ENCODE measurements at regions not wholly inside any gene's neighbourhood (a gene's known extent, or its start where the extent isn't known, plus 50 kb on each side); places are given as distances from the start of the nearest gene placed in this dataset.

DNA sequence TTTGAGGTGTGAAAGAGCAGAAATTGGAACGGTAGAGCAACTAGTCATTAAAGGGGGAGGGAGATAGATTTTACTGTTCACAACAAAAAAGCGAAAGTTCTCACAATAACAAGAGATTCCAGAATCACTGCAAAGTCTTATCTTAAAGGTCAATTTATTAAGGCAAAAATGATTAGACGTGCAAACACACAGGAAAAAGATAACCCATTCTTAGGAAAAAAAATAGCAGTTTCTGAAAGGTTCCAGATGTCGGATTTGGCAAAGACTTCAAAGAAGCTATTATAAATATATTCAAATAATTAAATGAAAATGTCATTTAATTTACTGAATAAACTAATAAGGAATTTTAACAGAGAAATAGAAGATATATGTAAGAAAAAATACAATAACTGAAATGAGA, 70.8 kb upstream of the GNAI1 start:
- H3K36me3 ChIP-seq, result no peaks in the 10 kb centered on the region
- TF ChIP-seq, protein P1, sequence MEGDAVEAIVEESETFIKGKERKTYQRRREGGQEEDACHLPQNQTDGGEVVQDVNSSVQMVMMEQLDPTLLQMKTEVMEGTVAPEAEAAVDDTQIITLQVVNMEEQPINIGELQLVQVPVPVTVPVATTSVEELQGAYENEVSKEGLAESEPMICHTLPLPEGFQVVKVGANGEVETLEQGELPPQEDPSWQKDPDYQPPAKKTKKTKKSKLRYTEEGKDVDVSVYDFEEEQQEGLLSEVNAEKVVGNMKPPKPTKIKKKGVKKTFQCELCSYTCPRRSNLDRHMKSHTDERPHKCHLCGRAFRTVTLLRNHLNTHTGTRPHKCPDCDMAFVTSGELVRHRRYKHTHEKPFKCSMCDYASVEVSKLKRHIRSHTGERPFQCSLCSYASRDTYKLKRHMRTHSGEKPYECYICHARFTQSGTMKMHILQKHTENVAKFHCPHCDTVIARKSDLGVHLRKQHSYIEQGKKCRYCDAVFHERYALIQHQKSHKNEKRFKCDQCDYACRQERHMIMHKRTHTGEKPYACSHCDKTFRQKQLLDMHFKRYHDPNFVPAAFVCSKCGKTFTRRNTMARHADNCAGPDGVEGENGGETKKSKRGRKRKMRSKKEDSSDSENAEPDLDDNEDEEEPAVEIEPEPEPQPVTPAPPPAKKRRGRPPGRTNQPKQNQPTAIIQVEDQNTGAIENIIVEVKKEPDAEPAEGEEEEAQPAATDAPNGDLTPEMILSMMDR (IDR thresholded peaks at IDR 0.05), result no peak
- TF ChIP-seq POLR2A (IDR thresholded peaks at IDR 0.05), result no peak
- WGBS, result 30% methylated on average over 4 of the region's 4 CpGs
- H3K27me3 ChIP-seq (replicated peaks; ENCODE audit: insufficient read depth), result no peaks in the 10 kb centered on the region
- no peaks in the 10 kb centered on the region for H3K4me1 ChIP-seq (replicated peaks)
- no peak overlapping the region for H3K27ac ChIP-seq
- intact Hi-C loops (cut with DNase I), result loop anchor here (10.0 kb wide), 2 partner anchors 331 to 591 kb away; no protein-coding TSS in a partner anchor
- H3K9me3 ChIP-seq, result no peaks in the 10 kb centered on the region
- DNase-seq (ENCODE audit: low spot score), result no peak
- H3K4me3 ChIP-seq, result no peak overlapping the region

DNA sequence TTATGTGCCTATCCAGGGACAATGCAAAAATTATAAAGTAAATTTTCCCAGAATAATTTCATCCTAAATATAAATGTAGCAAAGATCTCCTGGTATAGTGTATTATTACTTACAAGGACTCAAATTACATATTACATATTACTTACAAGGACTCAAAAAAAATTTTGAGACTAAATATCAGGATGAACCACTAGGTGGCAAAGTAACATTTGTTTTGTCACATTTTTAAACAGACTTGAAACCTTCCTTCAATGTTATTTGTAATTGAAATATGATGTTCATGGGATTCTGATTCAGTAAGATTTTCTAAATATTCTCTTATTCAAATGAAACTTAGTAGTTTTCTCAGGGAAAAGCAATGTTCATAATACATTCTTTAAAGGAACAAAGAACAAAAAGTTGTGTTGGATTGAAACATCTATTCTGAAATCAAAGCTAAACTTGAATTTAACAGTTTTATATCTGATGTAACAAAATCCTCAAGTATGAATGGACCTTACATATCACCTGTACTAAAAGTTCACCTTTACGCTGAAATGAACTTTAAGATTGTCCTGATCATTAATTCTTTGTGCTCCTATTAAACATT, 74.3 kb upstream of the GNAI1 start:
- intact Hi-C loops (cut with DNase I), result loop anchor here (10.0 kb wide), 2 partner anchors 334 to 594 kb away; no protein-coding TSS in a partner anchor
- Histone ChIP-seq H3K4me1 (replicated peaks) (no peaks in the 10 kb centered on the region), H3K27me3 (replicated peaks; ENCODE audit: insufficient read depth) (no peaks in the 10 kb centered on the region), H3K36me3 (no peaks in the 10 kb centered on the region), H3K4me3 (no peak overlapping the region), H3K9me3 (no peaks in the 10 kb centered on the region), H3K27ac (no peak overlapping the region)
- TF ChIP-seq, protein P1 (IDR thresholded peaks at IDR 0.05), result peak; percentile 17 to 64 (median 52)
- TF ChIP-seq POLR2A (IDR thresholded peaks at IDR 0.05) (no peak), POLR2AphosphoS5 (IDR thresholded peaks at IDR 0.05) (no peak)
- WGBS, result 44% methylated on average over 1 of the region's 1 CpG
- no peak for DNase-seq (ENCODE audit: low spot score)

DNA sequence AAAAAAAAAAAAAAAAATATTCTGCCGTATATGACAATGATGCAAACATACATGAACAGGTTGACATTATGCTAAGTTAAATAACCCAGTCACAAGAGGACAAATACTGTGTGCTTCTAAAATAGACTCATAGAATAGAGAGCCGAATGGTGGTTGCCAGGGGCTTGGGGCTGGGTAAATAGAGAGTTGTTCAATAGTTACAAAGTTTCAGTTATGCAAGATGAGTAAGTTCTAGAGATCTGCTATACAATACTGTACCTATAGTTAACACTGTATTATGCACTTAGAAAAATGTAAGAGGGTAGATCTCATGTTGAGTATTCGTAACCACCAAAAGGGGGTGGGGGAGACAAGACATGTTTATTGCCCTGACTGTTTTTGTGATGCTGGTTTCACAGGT, 77.1 kb upstream of the GNAI1 start:
- intact Hi-C loops (cut with DNase I), result no loop called here
- no peak for TF ChIP-seq POLR2A (IDR thresholded peaks at IDR 0.05)
- no peaks in the 10 kb centered on the region for H3K36me3 ChIP-seq
- no peak for DNase-seq (ENCODE audit: low spot score)
- H3K27ac ChIP-seq, result no peak overlapping the region
- no peaks in the 10 kb centered on the region for H3K4me1 ChIP-seq (replicated peaks)
- 74% methylated on average over 3 of the region's 3 CpGs for WGBS
- no peaks in the 10 kb centered on the region for H3K27me3 ChIP-seq (replicated peaks; ENCODE audit: insufficient read depth)
- no peak overlapping the region for H3K4me3 ChIP-seq
- no peaks in the 10 kb centered on the region for H3K9me3 ChIP-seq

DNA sequence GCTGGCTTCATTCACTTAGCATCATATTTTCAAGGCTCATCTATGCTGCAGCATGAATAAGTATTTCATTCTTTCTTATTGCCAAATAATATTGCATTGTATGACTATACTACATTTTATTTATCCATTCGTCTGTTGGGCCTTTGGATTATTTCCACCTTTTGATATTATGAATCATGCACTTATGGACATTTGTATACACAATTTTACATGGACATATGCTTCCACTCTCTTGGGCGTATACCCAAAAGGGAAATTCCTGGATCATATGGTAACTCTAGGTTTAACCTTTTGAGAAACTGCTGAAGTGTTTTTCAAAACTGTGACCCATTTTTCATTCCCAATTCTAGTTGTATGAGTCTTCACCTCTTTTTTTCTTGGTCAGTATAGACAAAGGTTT, 80.3 kb upstream of the GNAI1 start:
- no peaks in the 10 kb centered on the region for H3K9me3 ChIP-seq
- 69% methylated on average over 2 of the region's 2 CpGs for WGBS
- DNase-seq (ENCODE audit: low spot score), result no peak
- no peaks in the 10 kb centered on the region for H3K36me3 ChIP-seq
- TF ChIP-seq POLR2A (IDR thresholded peaks at IDR 0.05), result no peak
- no peak for TF ChIP-seq POLR2AphosphoS5 (IDR thresholded peaks at IDR 0.05)
- TF ChIP-seq, protein P1 (IDR thresholded peaks at IDR 0.05), result no peak
- H3K27ac ChIP-seq, result no peak overlapping the region
- intact Hi-C loops (cut with DNase I), result no loop called here
- no peaks in the 10 kb centered on the region for H3K4me1 ChIP-seq (replicated peaks)
- no peak overlapping the region for H3K4me3 ChIP-seq
- no peaks in the 10 kb centered on the region for H3K27me3 ChIP-seq (replicated peaks; ENCODE audit: insufficient read depth)

DNA sequence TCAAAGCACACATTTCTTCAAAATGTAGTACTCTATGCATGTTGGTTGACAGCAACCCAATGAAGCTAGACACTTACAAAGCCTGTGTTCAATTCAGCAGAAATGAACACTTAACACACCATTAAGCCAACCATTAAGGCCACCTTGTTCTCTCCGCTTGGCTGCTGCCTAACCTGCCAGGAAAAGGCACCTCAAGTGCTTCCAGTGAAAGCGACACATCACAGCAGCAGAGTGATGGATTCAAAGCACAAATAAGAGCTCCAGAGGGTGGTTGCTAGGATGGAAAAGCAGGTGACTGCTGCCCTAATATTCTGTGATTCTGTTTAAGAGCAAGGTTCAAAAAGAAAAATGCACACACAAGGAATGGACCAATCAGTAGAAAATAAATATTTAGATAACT, 81.5 kb upstream of the GNAI1 start:
- intact Hi-C loops (cut with DNase I), result no loop called here
- no peaks in the 10 kb centered on the region for H3K36me3 ChIP-seq
- TF ChIP-seq, protein P1 (IDR thresholded peaks at IDR 0.05), result no peak
- TF ChIP-seq POLR2A (IDR thresholded peaks at IDR 0.05) (no peak), POLR2AphosphoS5 (IDR thresholded peaks at IDR 0.05) (no peak)
- H3K4me3 ChIP-seq, result no peak overlapping the region
- no peaks in the 10 kb centered on the region for H3K27me3 ChIP-seq (replicated peaks; ENCODE audit: insufficient read depth)
- no peak for DNase-seq (ENCODE audit: low spot score)
- no peak overlapping the region for H3K27ac ChIP-seq
- H3K9me3 ChIP-seq, result no peaks in the 10 kb centered on the region
- 63% methylated on average over 2 of the region's 2 CpGs for WGBS
- H3K4me1 ChIP-seq (replicated peaks), result no peaks in the 10 kb centered on the region

Data from prostate gland (tissue), 2 donors.